HL-60 (cell line): ENCODE measurements at regions not wholly inside any gene's neighbourhood (a gene's known extent, or its start where the extent isn't known, plus 50 kb on each side); places are given as distances from the start of the nearest gene placed in this dataset.

Source experiments
- POLR2AphosphoS5 ChIP-seq: IDR thresholded peaks from 2 replicates; pipeline ENCODE4 v1.6.1; 2012; ENCODE audit warnings: low read depth
- SPI1 ChIP-seq: IDR thresholded peaks from 2 replicates; pipeline ENCODE4 v1.6.1; 2012; ENCODE audit warnings: low read depth, mild to moderate bottlenecking, borderline replicate concordance
- TF ChIP-seq, protein P1 (sequence below): IDR thresholded peaks from one replicate; pipeline ENCODE4 v1.5.1; 2011; ENCODE audit warnings: low read length, control low read depth, inconsistent platforms; ENCODE audit not compliant: insufficient read depth

DNA sequence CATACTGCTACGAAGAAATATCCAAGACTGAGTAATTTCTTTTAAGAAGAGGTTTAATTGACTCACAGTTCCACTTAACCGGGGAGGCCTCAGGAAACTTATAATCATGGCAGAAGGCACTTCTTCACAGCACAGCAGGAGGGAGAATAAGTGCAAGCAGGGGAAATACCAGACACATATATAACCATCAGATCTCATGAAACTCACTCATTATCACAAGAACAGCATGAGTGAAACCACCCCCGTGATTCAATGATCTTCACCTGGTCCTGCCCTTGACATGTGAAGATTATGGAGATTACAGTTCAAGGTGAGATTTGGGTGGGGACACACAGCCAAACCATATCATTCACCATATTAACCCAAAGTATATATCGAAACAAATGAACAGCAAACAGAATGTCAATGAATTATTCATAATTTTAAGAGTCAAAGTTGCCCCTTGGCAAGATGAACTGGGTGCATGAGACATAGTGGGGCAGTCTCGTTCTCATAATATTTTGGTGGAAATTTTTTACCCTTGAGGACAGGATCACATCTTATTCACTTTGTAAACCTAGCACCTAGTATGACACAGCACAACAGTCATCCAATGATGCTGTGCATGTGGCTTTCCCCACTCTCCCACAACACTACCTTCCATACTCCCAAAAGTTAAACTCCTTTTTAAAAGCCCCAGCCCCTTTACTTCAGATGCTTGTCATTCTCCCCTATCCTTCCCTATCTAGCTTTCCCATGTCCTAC, 425.3 kb downstream of the ZEB2 start:
- TF ChIP-seq POLR2AphosphoS5 (no peak), SPI1 (no peak)
- TF ChIP-seq, protein P1, sequence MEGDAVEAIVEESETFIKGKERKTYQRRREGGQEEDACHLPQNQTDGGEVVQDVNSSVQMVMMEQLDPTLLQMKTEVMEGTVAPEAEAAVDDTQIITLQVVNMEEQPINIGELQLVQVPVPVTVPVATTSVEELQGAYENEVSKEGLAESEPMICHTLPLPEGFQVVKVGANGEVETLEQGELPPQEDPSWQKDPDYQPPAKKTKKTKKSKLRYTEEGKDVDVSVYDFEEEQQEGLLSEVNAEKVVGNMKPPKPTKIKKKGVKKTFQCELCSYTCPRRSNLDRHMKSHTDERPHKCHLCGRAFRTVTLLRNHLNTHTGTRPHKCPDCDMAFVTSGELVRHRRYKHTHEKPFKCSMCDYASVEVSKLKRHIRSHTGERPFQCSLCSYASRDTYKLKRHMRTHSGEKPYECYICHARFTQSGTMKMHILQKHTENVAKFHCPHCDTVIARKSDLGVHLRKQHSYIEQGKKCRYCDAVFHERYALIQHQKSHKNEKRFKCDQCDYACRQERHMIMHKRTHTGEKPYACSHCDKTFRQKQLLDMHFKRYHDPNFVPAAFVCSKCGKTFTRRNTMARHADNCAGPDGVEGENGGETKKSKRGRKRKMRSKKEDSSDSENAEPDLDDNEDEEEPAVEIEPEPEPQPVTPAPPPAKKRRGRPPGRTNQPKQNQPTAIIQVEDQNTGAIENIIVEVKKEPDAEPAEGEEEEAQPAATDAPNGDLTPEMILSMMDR = no peak
